Neural cell (in vitro differentiated cells): ENCODE measurements at regions not wholly inside any gene's neighbourhood (a gene's known extent, or its start where the extent isn't known, plus 50 kb on each side); places are given as distances from the start of the nearest gene placed in this dataset.

Experiments used
- H2AFZ ChIP-seq: fragments of 200-600, 300-800 bp; sonication (generic), shearing (Covaris generic); 2 replicates; pipeline ENCODE4 v1.6.0; 2014; ENCODE audit warnings: low read depth, mild to moderate bottlenecking, antibody characterized with exemption, low read length, moderate library complexity
- H3F3A ChIP-seq: fragments of 200-600 bp; shearing (Covaris generic); 2 replicates; pipeline ENCODE4 v1.6.1; 2016; ENCODE audit warnings: mild to moderate bottlenecking, moderate library complexity, mixed read lengths, antibody characterized with exemption, low read length; ENCODE audit not compliant: insufficient read depth, poor library complexity, severe bottlenecking
- H3K27ac ChIP-seq: fragments of 200-600, 300-800 bp; sonication (generic), shearing (Covaris generic); 2 replicates; pipeline ENCODE4 v1.5.1; 2014; ENCODE audit warnings: mild to moderate bottlenecking, low read length, moderate library complexity
- H3K27me3 ChIP-seq: fragments of 300-800, 200-600 bp; sonication (generic), shearing (Covaris generic); 2 replicates; pipeline ENCODE4 v1.6.0; 2014; ENCODE audit warnings: mild to moderate bottlenecking, low read depth, low read length, moderate library complexity; ENCODE audit not compliant: insufficient read depth
- H3K36me3 ChIP-seq: fragments of 300-800, 200-600 bp; sonication (generic), shearing (Covaris generic); 2 replicates; pipeline ENCODE4 v1.5.1; 2014; ENCODE audit warnings: mild to moderate bottlenecking, antibody characterized with exemption, low read length, moderate library complexity; ENCODE audit not compliant: insufficient read depth
- H3K4me2 ChIP-seq: fragments of 300-800, 200-600 bp; sonication (generic), shearing (Covaris generic); 2 replicates; pipeline ENCODE4 v1.6.0; 2014; ENCODE audit warnings: mild to moderate bottlenecking, low read length
- H3K4me3 ChIP-seq: fragments of 300-800, 200-600 bp; sonication (generic), shearing (Covaris generic); 2 replicates; pipeline ENCODE4 v1.5.1; 2014; ENCODE audit warnings: mild to moderate bottlenecking, low read length, moderate library complexity
- H3K79me2 ChIP-seq: fragments of 200-600 bp; shearing (Covaris generic); replicated peaks from 2 replicates; pipeline ENCODE4 v1.6.0; 2014; ENCODE audit warnings: mild to moderate bottlenecking, low read length, moderate library complexity; ENCODE audit not compliant: insufficient read depth
- H3K9ac ChIP-seq: fragments of 300-800, 200-600 bp; sonication (generic), shearing (Covaris generic); 2 replicates; pipeline ENCODE4 v1.6.1; 2016; ENCODE audit warnings: mild to moderate bottlenecking, low read length, mixed read lengths
- H3K9me2 ChIP-seq: fragments of 200-600 bp; shearing (Covaris generic); 2 replicates; pipeline ENCODE4 v1.6.1; 2016; ENCODE audit warnings: mild to moderate bottlenecking, low read length, mixed read lengths; ENCODE audit not compliant: insufficient read depth
- H3K9me3 ChIP-seq: fragments of 200-600, 300-800 bp; sonication (generic), shearing (Covaris generic); 2 replicates; pipeline ENCODE4 v1.6.1; 2016; ENCODE audit warnings: mild to moderate bottlenecking, mixed run types, low read length, moderate library complexity, mixed read lengths
- H4K20me1 ChIP-seq: fragments of 200-600 bp; shearing (Covaris generic); 2 replicates; pipeline ENCODE4 v1.6.1; 2016; ENCODE audit warnings: mild to moderate bottlenecking, mixed run types; ENCODE audit not compliant: insufficient read depth
- EP300 ChIP-seq: fragments of 450-650 bp; conservative IDR thresholded peaks from 2 replicates; pipeline ENCODE4 v1.6.1; 2014; ENCODE audit warnings: antibody characterized with exemption, mild to moderate bottlenecking, moderate library complexity; ENCODE audit not compliant: poor library complexity, severe bottlenecking
- EZH2 ChIP-seq: fragments of 200-600, 300-800 bp; shearing (Covaris generic), sonication (generic); IDR thresholded peaks from 2 replicates; pipeline ENCODE4 v1.6.1; 2014; ENCODE audit warnings: antibody characterized with exemption, low read length, borderline replicate concordance, mild to moderate bottlenecking; ENCODE audit not compliant: insufficient read depth, poor library complexity, severe bottlenecking
- MXI1 ChIP-seq: fragments of 450-650 bp; conservative IDR thresholded peaks from 2 replicates; pipeline ENCODE4 v1.6.1; 2014; ENCODE audit warnings: antibody characterized with exemption, mild to moderate bottlenecking; ENCODE audit not compliant: poor library complexity, severe bottlenecking
- POLR2AphosphoS5 ChIP-seq: IDR thresholded peaks from 2 replicates; pipeline ENCODE4 v1.6.1; 2012
- RAD21 ChIP-seq: fragments of 450-650 bp; conservative IDR thresholded peaks from 2 replicates; pipeline ENCODE4 v1.6.1; 2014; ENCODE audit warnings: antibody characterized with exemption, mild to moderate bottlenecking, moderate library complexity
- SMC3 ChIP-seq: fragments of 450-650 bp; conservative IDR thresholded peaks from 2 replicates; pipeline ENCODE4 v1.6.1; 2014; ENCODE audit warnings: antibody characterized with exemption, mild to moderate bottlenecking, moderate library complexity; ENCODE audit not compliant: poor library complexity
- TAF1 ChIP-seq: IDR thresholded peaks from 2 replicates; pipeline ENCODE4 v1.6.1; 2012; ENCODE audit warnings: low read depth
- TF ChIP-seq, protein P1 (sequence below): IDR thresholded peaks from 2 replicates; pipeline ENCODE4 v1.6.1; 2012; ENCODE audit warnings: borderline replicate concordance
- TF ChIP-seq, protein P2 (sequence below): fragments of 450-650 bp; IDR thresholded peaks from 2 replicates; pipeline ENCODE4 v1.5.1; 2014; ENCODE audit warnings: antibody characterized with exemption, mild to moderate bottlenecking, moderate library complexity; ENCODE audit not compliant: poor library complexity, severe bottlenecking

- TF ChIP-seq, protein P1, sequence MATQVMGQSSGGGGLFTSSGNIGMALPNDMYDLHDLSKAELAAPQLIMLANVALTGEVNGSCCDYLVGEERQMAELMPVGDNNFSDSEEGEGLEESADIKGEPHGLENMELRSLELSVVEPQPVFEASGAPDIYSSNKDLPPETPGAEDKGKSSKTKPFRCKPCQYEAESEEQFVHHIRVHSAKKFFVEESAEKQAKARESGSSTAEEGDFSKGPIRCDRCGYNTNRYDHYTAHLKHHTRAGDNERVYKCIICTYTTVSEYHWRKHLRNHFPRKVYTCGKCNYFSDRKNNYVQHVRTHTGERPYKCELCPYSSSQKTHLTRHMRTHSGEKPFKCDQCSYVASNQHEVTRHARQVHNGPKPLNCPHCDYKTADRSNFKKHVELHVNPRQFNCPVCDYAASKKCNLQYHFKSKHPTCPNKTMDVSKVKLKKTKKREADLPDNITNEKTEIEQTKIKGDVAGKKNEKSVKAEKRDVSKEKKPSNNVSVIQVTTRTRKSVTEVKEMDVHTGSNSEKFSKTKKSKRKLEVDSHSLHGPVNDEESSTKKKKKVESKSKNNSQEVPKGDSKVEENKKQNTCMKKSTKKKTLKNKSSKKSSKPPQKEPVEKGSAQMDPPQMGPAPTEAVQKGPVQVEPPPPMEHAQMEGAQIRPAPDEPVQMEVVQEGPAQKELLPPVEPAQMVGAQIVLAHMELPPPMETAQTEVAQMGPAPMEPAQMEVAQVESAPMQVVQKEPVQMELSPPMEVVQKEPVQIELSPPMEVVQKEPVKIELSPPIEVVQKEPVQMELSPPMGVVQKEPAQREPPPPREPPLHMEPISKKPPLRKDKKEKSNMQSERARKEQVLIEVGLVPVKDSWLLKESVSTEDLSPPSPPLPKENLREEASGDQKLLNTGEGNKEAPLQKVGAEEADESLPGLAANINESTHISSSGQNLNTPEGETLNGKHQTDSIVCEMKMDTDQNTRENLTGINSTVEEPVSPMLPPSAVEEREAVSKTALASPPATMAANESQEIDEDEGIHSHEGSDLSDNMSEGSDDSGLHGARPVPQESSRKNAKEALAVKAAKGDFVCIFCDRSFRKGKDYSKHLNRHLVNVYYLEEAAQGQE, result no peak
- TF ChIP-seq MXI1, result no peak
- no peak for TF ChIP-seq SMC3
- no peak for TF ChIP-seq EP300
- TF ChIP-seq TAF1, result no peak
- no peak for TF ChIP-seq RAD21
- TF ChIP-seq EZH2, result no peak
- no peak for TF ChIP-seq POLR2AphosphoS5
- TF ChIP-seq, protein P2, sequence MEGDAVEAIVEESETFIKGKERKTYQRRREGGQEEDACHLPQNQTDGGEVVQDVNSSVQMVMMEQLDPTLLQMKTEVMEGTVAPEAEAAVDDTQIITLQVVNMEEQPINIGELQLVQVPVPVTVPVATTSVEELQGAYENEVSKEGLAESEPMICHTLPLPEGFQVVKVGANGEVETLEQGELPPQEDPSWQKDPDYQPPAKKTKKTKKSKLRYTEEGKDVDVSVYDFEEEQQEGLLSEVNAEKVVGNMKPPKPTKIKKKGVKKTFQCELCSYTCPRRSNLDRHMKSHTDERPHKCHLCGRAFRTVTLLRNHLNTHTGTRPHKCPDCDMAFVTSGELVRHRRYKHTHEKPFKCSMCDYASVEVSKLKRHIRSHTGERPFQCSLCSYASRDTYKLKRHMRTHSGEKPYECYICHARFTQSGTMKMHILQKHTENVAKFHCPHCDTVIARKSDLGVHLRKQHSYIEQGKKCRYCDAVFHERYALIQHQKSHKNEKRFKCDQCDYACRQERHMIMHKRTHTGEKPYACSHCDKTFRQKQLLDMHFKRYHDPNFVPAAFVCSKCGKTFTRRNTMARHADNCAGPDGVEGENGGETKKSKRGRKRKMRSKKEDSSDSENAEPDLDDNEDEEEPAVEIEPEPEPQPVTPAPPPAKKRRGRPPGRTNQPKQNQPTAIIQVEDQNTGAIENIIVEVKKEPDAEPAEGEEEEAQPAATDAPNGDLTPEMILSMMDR, result no peak
These were observed 207.2 kb upstream of the GBE1 start for GRCh38 chr3:81968658-81969057.

DNA sequence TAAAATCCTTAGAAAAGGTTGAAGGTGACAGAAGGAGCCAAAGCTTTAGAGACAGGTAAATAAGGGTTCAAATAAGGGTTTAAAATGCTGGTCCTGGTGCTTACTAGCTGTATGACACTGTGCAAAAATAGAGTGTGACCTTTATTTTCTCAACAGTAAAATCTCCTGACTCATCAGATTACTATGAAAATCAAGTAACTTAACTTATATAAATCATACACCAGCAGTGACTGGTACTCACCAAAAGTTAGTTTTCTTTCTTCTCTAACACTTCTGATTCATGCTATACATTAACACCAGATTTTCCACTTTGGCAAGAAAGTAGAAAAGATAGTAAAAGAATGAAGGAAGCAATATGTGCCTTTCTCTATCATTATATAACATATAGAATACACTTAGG, 205.9 kb upstream of the GBE1 start:
- H3K27ac ChIP-seq, result no peak overlapping the region
- H4K20me1 ChIP-seq, result no peaks in the 10 kb centered on the region
- H3K4me3 ChIP-seq, result no peak overlapping the region
- H3K9me2 ChIP-seq, result no peaks in the 10 kb centered on the region
- peaks cover 5% of the 10 kb centered on the region for H3K9me3 ChIP-seq
- H3F3A ChIP-seq, result no peaks in the 10 kb centered on the region
- no peaks in the 10 kb centered on the region for H3K79me2 ChIP-seq
- no peaks in the 10 kb centered on the region for H3K36me3 ChIP-seq
- no peak for TF ChIP-seq EP300
- TF ChIP-seq POLR2AphosphoS5, result no peak
- TF ChIP-seq TAF1, result no peak
- no peak for TF ChIP-seq MXI1
- no peak for TF ChIP-seq SMC3
- TF ChIP-seq, protein P1, result no peak
- no peak for TF ChIP-seq RAD21
- TF ChIP-seq EZH2, result no peak
- TF ChIP-seq, protein P2, result no peak
- no peaks in the 10 kb centered on the region for H3K27me3 ChIP-seq
- no peak overlapping the region for H3K9ac ChIP-seq
- no peak overlapping the region for H2AFZ ChIP-seq
- H3K4me2 ChIP-seq, result no peak overlapping the region

More at GRCh38 chr3:81968658-81969057, 207.2 kb upstream of the GBE1 start:
- no peak overlapping the region for H3K9ac ChIP-seq
- H3K27ac ChIP-seq, result no peak overlapping the region
- no peak overlapping the region for H3K4me2 ChIP-seq
- H3K79me2 ChIP-seq, result no peaks in the 10 kb centered on the region
- no peak overlapping the region for H2AFZ ChIP-seq
- no peaks in the 10 kb centered on the region for H3K9me2 ChIP-seq
- peaks cover 6% of the 10 kb centered on the region for H3K9me3 ChIP-seq
- no peaks in the 10 kb centered on the region for H3K27me3 ChIP-seq
- H3K4me3 ChIP-seq, result no peak overlapping the region
- H4K20me1 ChIP-seq, result no peaks in the 10 kb centered on the region
- no peaks in the 10 kb centered on the region for H3K36me3 ChIP-seq
- no peaks in the 10 kb centered on the region for H3F3A ChIP-seq
